ENCODE measurements at regions not wholly inside any gene's neighbourhood (a gene's known extent, or its start where the extent isn't known, plus 50 kb on each side); places are given as distances from the start of the nearest gene placed in this dataset.

GRCh38 chr13:86172961-86173360 is 373.7 kb upstream of the SLITRK6 start:
- POLR2A ChIA-PET: no interaction called here
- no peak for TF ChIP-seq POLR2G (IDR thresholded peaks at IDR 0.05; ENCODE audit: low read depth, low read length)
- TF ChIP-seq NR2F1 (CRISPR knock-in tag; IDR thresholded peaks at IDR 0.05): no peak
- no peak for TF ChIP-seq FOXM1 (CRISPR knock-in tag; IDR thresholded peaks at IDR 0.05)
- ATAC-seq: no peak
- intact Hi-C loops (cut with micrococcal nuclease; ENCODE audit: unreplicated experiment) (no loop called here), in situ Hi-C loops (cut with HindIII; ENCODE audit: extremely low pct_ligation_motif_present, low pct_unique_long_range_greater_than_20kb) (no loop called here)
- H3K27ac ChIP-seq (ENCODE audit: extremely low read length, insufficient read depth, low read length): no peak overlapping the region
- no peaks in the 10 kb centered on the region for H4K20me1 ChIP-seq (ENCODE audit: insufficient read depth, low read length)
- H3K4me2 ChIP-seq (ENCODE audit: low read depth, low read length): no peak overlapping the region
- DNase-seq (ENCODE audit: low spot score): no peak
- H3K27me3 ChIP-seq (ENCODE audit: control insufficient read depth in 1 of 2, insufficient read depth in 2 of 2, low read length in 2 of 2): no peaks in the 10 kb centered on the region
- WGBS (ENCODE audit: low lambda C conversion rate): 5% methylated on average over 3 of the region's 3 CpGs
- no peak overlapping the region for H2AFZ ChIP-seq (ENCODE audit: low read length)
- CTCF ChIA-PET (ENCODE audit: low intra/inter-chr PET ratio, low total read pairs): no interaction called here
- no peaks in the 10 kb centered on the region for H3K36me3 ChIP-seq (replicated peaks in 1 of 2; ENCODE audit: control insufficient read depth in 1 of 2, insufficient read depth in 2 of 2, low read length in 2 of 2)
- no peak overlapping the region for H3K4me3 ChIP-seq (replicated peaks in 1 of 3; ENCODE audit: insufficient read depth in 1 of 3, low read depth in 2 of 3, low read length in 3 of 3)
- no peak for FAIRE-seq
- no peaks in the 10 kb centered on the region for H3K79me2 ChIP-seq (ENCODE audit: insufficient read depth, low read length)
- BruUV-seq (replicated peaks): no TSS peak
- H3K4me1 ChIP-seq (ENCODE audit: insufficient read depth, low read length): no peaks in the 10 kb centered on the region
- no peaks in the 10 kb centered on the region for H3K9me3 ChIP-seq (ENCODE audit: low read length)
- no peak overlapping the region for H3K9ac ChIP-seq (ENCODE audit: insufficient read depth, low read depth, low read length)

GRCh38 chr13:86161257-86161656 is 362.0 kb upstream of the SLITRK6 start:
- WGBS (ENCODE audit: low lambda C conversion rate): 3% methylated on average over 1 of the region's 1 CpG
- no peak overlapping the region for H3K9ac ChIP-seq (ENCODE audit: insufficient read depth, low read depth, low read length)
- no peaks in the 10 kb centered on the region for H3K4me1 ChIP-seq (ENCODE audit: insufficient read depth, low read length)
- H3K36me3 ChIP-seq (replicated peaks in 1 of 2; ENCODE audit: control insufficient read depth in 1 of 2, insufficient read depth in 2 of 2, low read length in 2 of 2): no peaks in the 10 kb centered on the region
- no TSS peak for BruUV-seq (replicated peaks)
- intact Hi-C loops (cut with micrococcal nuclease; ENCODE audit: unreplicated experiment) (no loop called here), in situ Hi-C loops (cut with HindIII; ENCODE audit: extremely low pct_ligation_motif_present, low pct_unique_long_range_greater_than_20kb) (no loop called here)
- H3K4me2 ChIP-seq (ENCODE audit: low read depth, low read length): no peak overlapping the region
- no peak overlapping the region for H3K4me3 ChIP-seq (replicated peaks in 1 of 3; ENCODE audit: insufficient read depth in 1 of 3, low read depth in 2 of 3, low read length in 3 of 3)
- ATAC-seq (no peak), FAIRE-seq (no peak), DNase-seq (ENCODE audit: low spot score) (no peak)
- no peaks in the 10 kb centered on the region for H3K79me2 ChIP-seq (ENCODE audit: insufficient read depth, low read length)
- no peaks in the 10 kb centered on the region for H4K20me1 ChIP-seq (ENCODE audit: insufficient read depth, low read length)
- CTCF ChIA-PET (ENCODE audit: low intra/inter-chr PET ratio, low total read pairs): no interaction called here
- H3K27me3 ChIP-seq (ENCODE audit: control insufficient read depth in 1 of 2, insufficient read depth in 2 of 2, low read length in 2 of 2): no peaks in the 10 kb centered on the region
- H3K9me3 ChIP-seq (ENCODE audit: low read length): no peaks in the 10 kb centered on the region
- no peak overlapping the region for H2AFZ ChIP-seq (ENCODE audit: low read length)
- H3K27ac ChIP-seq (ENCODE audit: extremely low read length, insufficient read depth, low read length): no peak overlapping the region
- POLR2A ChIA-PET: no interaction called here
- TF ChIP-seq RCOR2 (CRISPR knock-in tag; IDR thresholded peaks at IDR 0.05): no peak
- TF ChIP-seq MAFK (conservative IDR thresholded peaks at IDR 0.05 in 1 of 2, IDR thresholded peaks at IDR 0.05 in 1 of 2; ENCODE audit: low read length in 2 of 2): peak in 1 of 2 experiments; percentile 57; a peak in 3 of 4 replicates
- peak; percentile 57; the same call in 1 of the 2 replicates for TF ChIP-seq MAFF (IDR thresholded peaks at IDR 0.05; ENCODE audit: low read depth, low read length)

Data from HepG2 (cell line).